A673 (cell line): ENCODE measurements at regions not wholly inside any gene's neighbourhood (a gene's known extent, or its start where the extent isn't known, plus 50 kb on each side); places are given as distances from the start of the nearest gene placed in this dataset.

Experiments used
- EZH2 ChIP-seq: fragments of 200-600 bp; sonication (generic); IDR thresholded peaks from 2 replicates; pipeline ENCODE4 v1.6.1; 2017; ENCODE audit warnings: borderline replicate concordance, low read depth, mild to moderate bottlenecking, mixed read lengths, antibody characterized with exemption, low read length; ENCODE audit not compliant: poor library complexity, severe bottlenecking
- TF ChIP-seq, protein P1 (sequence below): fragments of 300-800, 200-600 bp; sonication (generic); conservative IDR thresholded peaks from 2 replicates; pipeline ENCODE4 v1.5.1; 2017; ENCODE audit warnings: low read depth, mild to moderate bottlenecking, antibody characterized with exemption, low read length, moderate library complexity, mixed read lengths

GRCh38 chr4:153137677-153138630, 66.3 kb upstream of the TRIM2 start:
- TF ChIP-seq, protein P1, sequence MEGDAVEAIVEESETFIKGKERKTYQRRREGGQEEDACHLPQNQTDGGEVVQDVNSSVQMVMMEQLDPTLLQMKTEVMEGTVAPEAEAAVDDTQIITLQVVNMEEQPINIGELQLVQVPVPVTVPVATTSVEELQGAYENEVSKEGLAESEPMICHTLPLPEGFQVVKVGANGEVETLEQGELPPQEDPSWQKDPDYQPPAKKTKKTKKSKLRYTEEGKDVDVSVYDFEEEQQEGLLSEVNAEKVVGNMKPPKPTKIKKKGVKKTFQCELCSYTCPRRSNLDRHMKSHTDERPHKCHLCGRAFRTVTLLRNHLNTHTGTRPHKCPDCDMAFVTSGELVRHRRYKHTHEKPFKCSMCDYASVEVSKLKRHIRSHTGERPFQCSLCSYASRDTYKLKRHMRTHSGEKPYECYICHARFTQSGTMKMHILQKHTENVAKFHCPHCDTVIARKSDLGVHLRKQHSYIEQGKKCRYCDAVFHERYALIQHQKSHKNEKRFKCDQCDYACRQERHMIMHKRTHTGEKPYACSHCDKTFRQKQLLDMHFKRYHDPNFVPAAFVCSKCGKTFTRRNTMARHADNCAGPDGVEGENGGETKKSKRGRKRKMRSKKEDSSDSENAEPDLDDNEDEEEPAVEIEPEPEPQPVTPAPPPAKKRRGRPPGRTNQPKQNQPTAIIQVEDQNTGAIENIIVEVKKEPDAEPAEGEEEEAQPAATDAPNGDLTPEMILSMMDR, result no peak
- TF ChIP-seq EZH2, result no peak
